Hindlimb muscle (tissue), 1 donor: ENCODE measurements at regions not wholly inside any gene's neighbourhood (a gene's known extent, or its start where the extent isn't known, plus 50 kb on each side); places are given as distances from the start of the nearest gene placed in this dataset.
A peak's percentile ranks its signal among the peaks of the same experiment; 100 is the strongest.

Source experiments
- DNase-seq: peaks from one replicate; pipeline ENCODE4 v3.0.0-alpha.2; 2013

GRCh38 chr3:124510290-124510689 is 220.0 kb upstream of the UMPS start:
- DNase-seq = no peak

GRCh38 chr3:124512881-124513609 is 217.2 kb upstream of the UMPS start:
- no peak for DNase-seq

- DNase-seq = no peak
Measured at GRCh38 chr3:124513610-124513997, 216.6 kb upstream of the UMPS start.

GRCh38 chr3:124514683-124515082 is 215.6 kb upstream of the UMPS start:
- DNase-seq = no peak

GRCh38 chr3:124516333-124516732 is 213.9 kb upstream of the UMPS start:
- DNase-seq = no peak

GRCh38 chr3:124517306-124517705 is 212.9 kb upstream of the UMPS start:
- peak; percentile 26 for DNase-seq

GRCh38 chr3:124518350-124518749 is 211.9 kb upstream of the UMPS start:
- no peak for DNase-seq

GRCh38 chr3:124519591-124520194 is 210.6 kb upstream of the UMPS start:
- DNase-seq = no peak

- DNase-seq = no peak
Measured at GRCh38 chr3:124520970-124521369, 209.3 kb upstream of the UMPS start.

- DNase-seq = no peak
Measured at GRCh38 chr3:124522082-124522625, 208.1 kb upstream of the UMPS start.

- DNase-seq = no peak
Measured at GRCh38 chr3:124526601-124527000, 203.7 kb upstream of the UMPS start.

- no peak for DNase-seq
Measured at GRCh38 chr3:124529826-124530571, 200.3 kb upstream of the UMPS start.

GRCh38 chr3:124530916-124531315 is 199.3 kb upstream of the UMPS start:
- DNase-seq = no peak

- no peak for DNase-seq
Measured at GRCh38 chr3:124532071-124532470, 198.2 kb upstream of the UMPS start.

- no peak for DNase-seq
Measured at GRCh38 chr3:124535306-124535705, 194.9 kb upstream of the UMPS start.

- no peak for DNase-seq
Measured at GRCh38 chr3:124540550-124541211, 189.6 kb upstream of the UMPS start.

- DNase-seq = no peak
Measured at GRCh38 chr3:124542214-124542869, 187.9 kb upstream of the UMPS start.

- no peak for DNase-seq
Measured at GRCh38 chr3:124545891-124546290, 184.4 kb upstream of the UMPS start.

GRCh38 chr3:124552224-124552623 is 178.0 kb upstream of the UMPS start:
- DNase-seq = no peak

GRCh38 chr3:124553178-124553577 is 177.1 kb upstream of the UMPS start:
- DNase-seq = no peak

- DNase-seq = no peak
Measured at GRCh38 chr3:124556636-124557035, 173.6 kb upstream of the UMPS start.
